GM18505 (cell line): ENCODE measurements at regions not wholly inside any gene's neighbourhood (a gene's known extent, or its start where the extent isn't known, plus 50 kb on each side); places are given as distances from the start of the nearest gene placed in this dataset.

Experiments
- ATAC-seq: cut with Tn5 transposase; IDR thresholded peaks from one replicate; pipeline ENCODE4 v1.9.1; 2021; ENCODE audit not compliant: unreplicated experiment
- POLR2A ChIP-seq: IDR thresholded peaks from 4 replicates; pipeline ENCODE4 v1.6.1; 2011; ENCODE audit warnings: borderline replicate concordance; ENCODE audit not compliant: insufficient read depth, insufficient read length; ENCODE audit errors: extremely low read depth

DNA sequence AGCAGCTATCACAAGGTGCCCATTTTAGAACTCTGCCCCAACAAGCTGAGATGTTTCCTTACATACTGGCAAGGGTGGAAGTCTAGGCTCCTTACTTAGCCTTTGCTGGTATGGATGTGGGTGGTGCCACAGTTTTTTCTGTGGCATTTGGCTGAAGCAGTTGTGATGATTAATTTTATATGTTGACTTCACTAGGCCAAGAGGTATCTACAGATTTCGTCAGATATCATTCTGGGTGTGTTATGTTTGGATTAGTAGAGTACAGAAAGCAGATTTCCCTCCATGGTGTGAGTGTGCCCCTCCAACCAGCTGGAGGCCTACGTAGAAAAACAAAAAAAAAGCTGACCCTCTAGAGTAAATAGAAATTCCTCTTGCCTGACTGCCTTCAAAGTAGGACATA, 317.0 kb downstream of the BARHL2 start:
- no peak for TF ChIP-seq POLR2A
- ATAC-seq, result no peak

DNA sequence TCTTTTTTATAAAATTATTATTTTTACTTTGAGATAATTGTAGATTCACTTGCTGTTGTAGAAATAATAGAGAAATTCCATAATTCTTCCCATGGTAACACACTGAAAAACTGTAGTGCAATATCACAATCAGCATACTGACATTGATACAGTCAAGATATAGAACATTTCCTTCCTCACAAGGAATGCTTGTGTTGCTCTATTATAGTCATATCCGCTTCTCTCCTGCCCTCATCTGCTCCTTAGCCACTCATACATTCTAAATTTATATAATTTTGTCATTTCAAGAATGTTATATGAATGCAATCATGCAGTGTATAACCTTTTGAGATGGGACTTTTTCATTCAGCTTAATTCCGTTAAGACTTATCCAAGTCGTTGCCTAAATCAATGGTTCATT, 320.2 kb downstream of the BARHL2 start:
- no peak for TF ChIP-seq POLR2A
- ATAC-seq, result no peak

DNA sequence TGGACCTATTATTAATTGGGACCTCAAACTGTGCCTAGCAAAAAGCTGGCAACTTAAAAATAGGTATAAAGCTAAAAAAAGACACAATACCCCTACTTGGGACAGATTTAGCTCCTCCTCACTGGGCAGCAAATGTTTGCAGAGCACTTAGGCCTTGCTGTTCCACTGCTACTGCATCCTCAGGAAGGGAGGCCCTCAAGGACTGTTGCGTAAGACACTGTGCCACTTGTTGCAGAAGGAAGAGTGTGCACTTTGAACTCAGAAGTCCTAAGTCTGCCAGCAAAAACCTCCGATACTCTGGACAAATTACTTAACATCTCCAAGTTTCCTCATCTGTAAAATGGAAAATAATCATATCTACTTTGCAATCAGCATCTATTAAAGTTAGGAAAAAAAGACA, 322.9 kb downstream of the BARHL2 start:
- ATAC-seq, result no peak

GRCh38 chr1:90393025-90393424, 324.1 kb downstream of the BARHL2 start:
- TF ChIP-seq POLR2A, result no peak
- no peak for ATAC-seq

More for the DNA sequence above, 322.9 kb downstream of the BARHL2 start:
- TF ChIP-seq POLR2A, result no peak

DNA sequence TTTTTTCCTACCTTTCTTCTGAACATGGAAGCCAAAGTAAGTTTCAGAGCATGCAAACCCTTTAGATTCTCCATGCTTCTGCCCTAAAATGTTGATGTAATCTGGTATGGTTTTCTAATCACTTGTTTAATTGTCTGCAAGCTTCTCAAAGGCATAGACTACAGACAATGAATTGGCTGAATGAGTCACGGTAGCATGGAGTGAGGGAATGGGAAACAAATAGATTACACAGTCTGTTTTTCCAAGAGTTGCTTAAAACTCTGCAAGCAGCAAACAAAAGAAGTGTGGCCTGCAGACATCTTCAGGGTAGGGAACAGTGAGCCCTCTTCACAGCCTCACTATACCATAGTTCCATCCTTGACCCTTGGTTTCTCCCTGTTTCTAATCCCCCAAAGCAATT, 326.0 kb downstream of the BARHL2 start:
- no peak for ATAC-seq
- TF ChIP-seq POLR2A, result no peak

- TF ChIP-seq POLR2A, result no peak
- ATAC-seq, result no peak
Measured at GRCh38 chr1:90387805-90388204, 329.3 kb downstream of the BARHL2 start.

DNA sequence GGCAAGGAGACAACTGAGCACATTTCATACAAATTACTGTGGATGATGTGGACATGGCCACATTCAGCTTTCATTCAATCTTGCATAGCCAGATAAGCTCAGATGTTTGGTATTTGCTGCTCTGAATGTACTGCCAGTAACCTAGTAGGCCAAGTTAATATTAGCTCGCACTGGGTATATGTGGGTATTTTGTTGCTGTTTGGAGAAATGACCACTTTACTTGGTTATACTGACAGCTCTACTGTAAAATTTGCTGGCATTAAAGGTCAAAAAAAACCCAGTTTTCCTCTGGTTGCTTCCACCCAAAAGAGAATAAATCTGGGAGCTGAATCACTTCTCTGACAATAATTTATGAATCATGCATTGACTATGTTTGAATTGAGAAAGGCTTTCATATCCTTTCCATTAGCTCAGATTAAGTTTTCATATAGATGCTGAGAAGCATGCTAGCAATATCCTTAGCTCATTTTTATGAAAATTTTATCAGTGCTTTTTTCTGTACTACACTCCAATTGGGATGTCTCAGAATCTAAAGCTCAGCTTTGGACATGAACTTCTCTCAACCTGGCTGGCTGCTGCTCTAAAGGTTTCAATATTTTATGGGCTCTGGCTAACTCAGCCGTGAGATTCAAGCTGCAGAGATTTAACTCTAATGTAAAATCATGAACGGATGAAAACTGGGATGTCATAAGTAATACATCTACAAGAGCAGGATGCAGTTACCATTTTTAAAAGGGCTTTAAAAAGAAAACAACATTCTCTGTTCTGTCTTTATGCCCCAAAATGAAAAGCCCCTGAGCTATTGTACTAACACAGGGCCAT, 330.0 kb downstream of the BARHL2 start:
- no peak for TF ChIP-seq POLR2A
- ATAC-seq, result no peak

GRCh38 chr1:90384193-90384592, 332.9 kb downstream of the BARHL2 start:
- ATAC-seq, result no peak

DNA sequence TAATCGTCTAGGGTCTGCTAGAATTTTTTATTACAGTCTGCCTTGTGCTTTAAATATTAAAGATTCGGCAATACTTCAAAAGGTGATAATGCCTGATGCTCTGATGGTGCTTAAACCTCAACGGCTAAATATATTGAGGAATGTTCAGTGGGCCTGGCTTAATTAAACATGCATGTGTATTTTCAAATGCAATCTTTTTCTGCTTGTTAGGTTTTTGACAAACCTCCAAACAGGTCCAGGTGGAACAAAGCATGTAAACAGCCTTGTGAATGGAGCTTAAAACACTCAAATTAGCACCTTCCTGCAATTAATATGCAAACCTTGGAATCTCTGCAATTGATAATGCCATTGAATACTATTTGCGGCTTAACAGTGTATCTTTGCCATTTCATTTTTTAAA, 334.9 kb downstream of the BARHL2 start:
- no peak for ATAC-seq
- TF ChIP-seq POLR2A, result no peak

More at GRCh38 chr1:90384193-90384592, 332.9 kb downstream of the BARHL2 start:
- TF ChIP-seq POLR2A, result no peak

GRCh38 chr1:90381598-90381997, 335.5 kb downstream of the BARHL2 start:
- no peak for TF ChIP-seq POLR2A
- ATAC-seq, result no peak

- no peak for TF ChIP-seq POLR2A
- ATAC-seq, result no peak
Measured at GRCh38 chr1:90371448-90371813, 345.7 kb downstream of the BARHL2 start.

- no peak for TF ChIP-seq POLR2A
- ATAC-seq, result no peak
Measured at GRCh38 chr1:90370686-90371447, 346.2 kb downstream of the BARHL2 start.

DNA sequence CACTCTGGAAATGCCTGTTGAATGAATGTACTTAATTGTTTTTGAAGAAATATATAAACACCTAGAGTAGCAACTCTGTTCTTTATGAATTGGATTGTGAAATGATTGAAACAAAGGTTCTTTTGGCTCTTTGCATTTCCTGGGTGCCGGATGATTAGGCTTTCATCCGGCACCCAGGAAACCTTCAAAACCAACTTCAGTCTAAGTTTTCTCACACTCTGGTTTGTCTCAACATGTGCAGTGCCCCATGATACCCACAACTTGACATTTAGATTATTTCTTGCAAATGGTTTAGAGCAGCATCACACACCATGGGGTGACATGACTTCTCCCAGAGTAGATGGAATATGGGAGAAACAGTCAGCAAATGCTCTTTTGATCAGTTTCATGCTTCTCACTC, 354.9 kb downstream of the BARHL2 start:
- ATAC-seq, result no peak
- no peak for TF ChIP-seq POLR2A

- ATAC-seq, result no peak
- TF ChIP-seq POLR2A, result no peak
Measured at GRCh38 chr1:90361026-90361425, 356.1 kb downstream of the BARHL2 start.
